Transverse colon (tissue), 4 donors: ENCODE measurements at regions not wholly inside any gene's neighbourhood (a gene's known extent, or its start where the extent isn't known, plus 50 kb on each side); places are given as distances from the start of the nearest gene placed in this dataset.

ENCODE experiments used
- CTCF ChIP-seq, 5 experiments: fragments of 200-600 bp in 3 of 5; fragments of 450-650 bp in 2 of 5; sonication (generic) in 3 of 5; IDR thresholded peaks; 1 replicate in 2 of 5; 2 replicates in 3 of 5; pipeline ENCODE4 v1.5.1; 2016 to 2017; ENCODE audit warnings: antibody characterized with exemption in 5 of 5, inconsistent platforms in 3 of 5, mild to moderate bottlenecking in 2 of 5, moderate library complexity in 1 of 5
- EP300 ChIP-seq: sonication (generic); formaldehyde crosslinking; IDR thresholded peaks from one replicate; pipeline ENCODE4 v1.6.1; 2017; ENCODE audit warnings: antibody characterized with exemption, low read depth
- POLR2A ChIP-seq: fragments of 450-650 bp; IDR thresholded peaks from one replicate; pipeline ENCODE4 v1.6.1; 2016; ENCODE audit warnings: antibody characterized with exemption, mild to moderate bottlenecking, moderate library complexity
- POLR2AphosphoS5 ChIP-seq, 3 donors: sonication (generic); formaldehyde crosslinking; IDR thresholded peaks; one replicate each; pipeline ENCODE4 v1.6.1; 2016; ENCODE audit warnings: antibody characterized with exemption in 3 of 3

DNA sequence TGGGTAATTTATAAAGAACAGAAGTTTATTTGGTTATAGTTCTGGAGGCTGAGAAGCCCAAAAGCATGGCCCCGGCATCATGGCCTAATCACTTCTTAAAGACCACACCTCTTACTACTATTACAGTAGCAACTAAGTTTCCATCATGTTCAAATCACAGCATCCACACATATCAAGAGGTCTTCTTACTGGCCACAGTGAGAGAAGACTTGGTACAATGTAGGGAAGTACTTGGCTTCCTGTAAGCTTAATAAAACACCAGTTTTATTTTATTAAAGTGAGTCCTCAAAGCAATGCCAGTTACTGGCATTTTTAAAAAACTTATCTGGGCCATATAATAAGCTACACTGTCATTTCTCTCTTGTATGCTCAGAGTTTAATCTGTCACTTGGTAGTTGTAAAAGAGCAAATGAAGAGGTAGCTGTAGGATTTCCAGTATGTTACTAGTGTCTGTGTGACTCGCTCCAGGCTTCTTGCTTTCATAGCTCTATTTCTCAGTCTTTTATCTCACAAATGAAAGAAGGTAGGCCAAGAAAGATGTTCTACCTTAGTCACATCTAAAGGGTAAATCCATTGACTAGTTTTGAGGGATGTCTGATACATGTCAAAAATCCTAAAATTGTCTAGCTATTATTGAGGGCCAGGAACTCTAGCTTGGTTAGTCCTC is 159.2 kb upstream of the CPEB2 start:
- no peak for TF ChIP-seq CTCF (IDR thresholded peaks at IDR 0.05)
- TF ChIP-seq POLR2A, result no peak
- no peak for TF ChIP-seq EP300
- no peak for TF ChIP-seq POLR2AphosphoS5 (IDR thresholded peaks at IDR 0.05)
